GM19239 (cell line): ENCODE measurements at regions not wholly inside any gene's neighbourhood (a gene's known extent, or its start where the extent isn't known, plus 50 kb on each side); places are given as distances from the start of the nearest gene placed in this dataset.

ENCODE experiments used
- DNase-seq: peaks from one replicate; pipeline ENCODE4 v3.0.0; 2011; ENCODE audit warnings: low spot score; ENCODE audit not compliant: insufficient read length
- FAIRE-seq: peaks from 2 replicates; lab custom pipeline; 2011; peaks lifted over from hg19 to GRCh38; lab: Jason Lieb, UNC

GRCh38 chr1:208743361-208743760, 499.2 kb upstream of the PLXNA2 start:
- DNase-seq (no peak), FAIRE-seq (no peak)

GRCh38 chr1:208747979-208748378, 503.8 kb upstream of the PLXNA2 start:
- no peak for FAIRE-seq

GRCh38 chr1:208748387-208749165, 504.4 kb upstream of the PLXNA2 start:
- DNase-seq (no peak), FAIRE-seq (no peak)

More at GRCh38 chr1:208747979-208748378, 503.8 kb upstream of the PLXNA2 start:
- DNase-seq = no peak

GRCh38 chr1:208756339-208756981, 512.3 kb upstream of the PLXNA2 start:
- DNase-seq (no peak), FAIRE-seq (no peak)

- no peak for DNase-seq
- no peak for FAIRE-seq
These were observed 513.7 kb upstream of the PLXNA2 start for GRCh38 chr1:208757846-208758245.

GRCh38 chr1:208759255-208759654, 515.1 kb upstream of the PLXNA2 start:
- FAIRE-seq (no peak), DNase-seq (no peak)

GRCh38 chr1:208763971-208764370, 519.8 kb upstream of the PLXNA2 start:
- DNase-seq (no peak), FAIRE-seq (no peak)

- DNase-seq (no peak), FAIRE-seq (no peak)
These were observed 522.6 kb upstream of the PLXNA2 start for GRCh38 chr1:208766832-208767231.

- FAIRE-seq = no peak
- DNase-seq = no peak
These were observed 523.6 kb upstream of the PLXNA2 start for GRCh38 chr1:208767816-208768215.

GRCh38 chr1:208772891-208773290, 528.7 kb upstream of the PLXNA2 start:
- DNase-seq (no peak), FAIRE-seq (no peak)

- DNase-seq (no peak), FAIRE-seq (peak; percentile 4)
These were observed 531.7 kb upstream of the PLXNA2 start for GRCh38 chr1:208775841-208776240.

GRCh38 chr1:208778417-208778816, 534.2 kb upstream of the PLXNA2 start:
- FAIRE-seq = no peak
- DNase-seq = no peak

- DNase-seq = no peak
- no peak for FAIRE-seq
These were observed 537.3 kb upstream of the PLXNA2 start for GRCh38 chr1:208781391-208782045.

- no peak for DNase-seq
- no peak for FAIRE-seq
These were observed 538.0 kb upstream of the PLXNA2 start for GRCh38 chr1:208782186-208782585.

GRCh38 chr1:208785629-208786028, 541.4 kb upstream of the PLXNA2 start:
- FAIRE-seq = no peak
- no peak for DNase-seq

GRCh38 chr1:208787219-208787618, 543.0 kb upstream of the PLXNA2 start:
- no peak for FAIRE-seq
- no peak for DNase-seq

- no peak for FAIRE-seq
These were observed 543.9 kb upstream of the PLXNA2 start for GRCh38 chr1:208788013-208788540.

GRCh38 chr1:208791456-208791855, 547.3 kb upstream of the PLXNA2 start:
- FAIRE-seq (no peak), DNase-seq (no peak)

More at GRCh38 chr1:208788013-208788540, 543.9 kb upstream of the PLXNA2 start:
- DNase-seq = no peak

- no peak for FAIRE-seq
- no peak for DNase-seq
These were observed 549.7 kb upstream of the PLXNA2 start for GRCh38 chr1:208793861-208794345.

GRCh38 chr1:208799186-208799585, 555.0 kb upstream of the PLXNA2 start:
- no peak for FAIRE-seq
- no peak for DNase-seq
